HCT116 (cell line): ENCODE measurements at regions not wholly inside any gene's neighbourhood (a gene's known extent, or its start where the extent isn't known, plus 50 kb on each side); places are given as distances from the start of the nearest gene placed in this dataset.

ENCODE experiments used
- CTCF ChIP-seq, 3 experiments: fragments of 200-600 bp in 1 of 3; sonication (generic) in 1 of 3; IDR thresholded peaks in 2 of 3; conservative IDR thresholded peaks in 1 of 3; 2 replicates each; pipeline ENCODE4 v1.5.1; 2012 to 2017; ENCODE audit warnings: low read depth in 2 of 3, low read length in 2 of 3, antibody characterized with exemption in 1 of 3, borderline replicate concordance in 1 of 3, control low read depth in 1 of 3, mild to moderate bottlenecking in 1 of 3, mixed read lengths in 1 of 3, mixed run types in 1 of 3, moderate library complexity in 1 of 3; ENCODE audit not compliant: insufficient read depth in 1 of 3
- EZH2phosphoT487 ChIP-seq: fragments of 200-600 bp; IDR thresholded peaks from 2 replicates; pipeline ENCODE4 v1.6.1; 2018; ENCODE audit warnings: antibody characterized with exemption, borderline replicate concordance
- FOSL1 ChIP-seq: IDR thresholded peaks from 2 replicates; pipeline ENCODE4 v1.6.1; 2012; ENCODE audit warnings: low read depth
- JUND ChIP-seq: IDR thresholded peaks from 2 replicates; pipeline ENCODE4 v1.6.1; 2012
- POLR2A ChIP-seq: IDR thresholded peaks from 2 replicates; pipeline ENCODE4 v1.7.0; 2011; ENCODE audit warnings: borderline replicate concordance; ENCODE audit not compliant: insufficient read depth, insufficient read length; ENCODE audit errors: extremely low read depth
- POLR2AphosphoS5 ChIP-seq: IDR thresholded peaks from 2 replicates; pipeline ENCODE4 v1.6.1; 2011; ENCODE audit warnings: mild to moderate bottlenecking, low read depth, low read length, moderate library complexity
- RAD21 ChIP-seq: IDR thresholded peaks from 2 replicates; pipeline ENCODE4 v1.6.1; 2012; ENCODE audit warnings: low read depth, mild to moderate bottlenecking
- REST ChIP-seq: IDR thresholded peaks from 2 replicates; pipeline ENCODE4 v1.6.1; 2012; ENCODE audit warnings: low read depth
- YY1 ChIP-seq: IDR thresholded peaks from 2 replicates; pipeline ENCODE4 v1.6.1; 2011; ENCODE audit warnings: low read length, low read depth, moderate library complexity, mild to moderate bottlenecking; ENCODE audit not compliant: insufficient replicate concordance; ENCODE audit errors: extremely low read depth
- ZFX ChIP-seq: fragments of 450-650 bp; IDR thresholded peaks from 2 replicates; pipeline ENCODE4 v1.6.1; 2017

GRCh38 chr6:6891125-6891721 lies 216.5 kb upstream of the RREB1 start:
- TF ChIP-seq CTCF (IDR thresholded peaks at IDR 0.05 in 2 of 3, conservative IDR thresholded peaks at IDR 0.05 in 1 of 3; ENCODE audit: borderline replicate concordance in 1 of 3, insufficient read depth in 1 of 3, low read depth in 2 of 3, low read length in 2 of 3) (no peak), ZFX (no peak), REST (no peak), EZH2phosphoT487 (no peak), RAD21 (no peak), FOSL1 (no peak), YY1 (no peak), POLR2A (no peak), POLR2AphosphoS5 (no peak), JUND (no peak)
